Loucy (cell line): ENCODE measurements at regions not wholly inside any gene's neighbourhood (a gene's known extent, or its start where the extent isn't known, plus 50 kb on each side); places are given as distances from the start of the nearest gene placed in this dataset.

Source experiments
- H2AFZ ChIP-seq: fragments of 200-600 bp; sonication (generic); 2 replicates; pipeline ENCODE4 v1.6.0; 2016; ENCODE audit warnings: antibody characterized with exemption, mild to moderate bottlenecking, low read length, moderate library complexity
- H3F3A ChIP-seq: fragments of 200-600 bp; 2 replicates; pipeline ENCODE4 v1.6.0; 2016; ENCODE audit warnings: antibody characterized with exemption, low read depth, mild to moderate bottlenecking
- H3K27me3 ChIP-seq: fragments of 200-600 bp; sonication (generic); 2 replicates; pipeline ENCODE4 v1.6.1; 2014; ENCODE audit warnings: low read length, mild to moderate bottlenecking; ENCODE audit not compliant: insufficient read depth, poor library complexity, severe bottlenecking
- H3K36me3 ChIP-seq: fragments of 200-600 bp; sonication (generic); 2 replicates; pipeline ENCODE4 v1.6.1; 2016; ENCODE audit warnings: low read length; ENCODE audit not compliant: insufficient read depth
- H3K4me1 ChIP-seq: fragments of 200-600 bp; sonication (generic); 2 replicates; pipeline ENCODE4 v1.5.1; 2014; ENCODE audit warnings: low read length, mild to moderate bottlenecking; ENCODE audit not compliant: insufficient read depth, poor library complexity, severe bottlenecking
- H3K4me2 ChIP-seq: fragments of 200-600 bp; sonication (generic); 2 replicates; pipeline ENCODE4 v1.6.0; 2014; ENCODE audit warnings: antibody characterized with exemption, low read length, low read depth, mild to moderate bottlenecking; ENCODE audit not compliant: poor library complexity, severe bottlenecking
- H3K4me3 ChIP-seq: fragments of 200-600 bp; sonication (generic); 2 replicates; pipeline ENCODE4 v1.5.1; 2014; ENCODE audit warnings: low read length, mild to moderate bottlenecking, mixed read lengths; ENCODE audit not compliant: poor library complexity, severe bottlenecking
- H3K79me2 ChIP-seq: fragments of 200-600 bp; sonication (generic); 2 replicates; pipeline ENCODE4 v1.6.1; 2014; ENCODE audit warnings: low read length; ENCODE audit not compliant: insufficient read depth
- H3K9ac ChIP-seq: fragments of 200-600 bp; sonication (generic); 2 replicates; pipeline ENCODE4 v1.6.0; 2014; ENCODE audit warnings: mild to moderate bottlenecking, low read depth, low read length, moderate library complexity; ENCODE audit not compliant: poor library complexity, severe bottlenecking
- H3K9me2 ChIP-seq: fragments of 200-600 bp; sonication (generic); replicated peaks from 2 replicates; pipeline ENCODE4 v1.6.1; 2016; ENCODE audit warnings: low read depth, low read length, mixed read lengths
- H3K9me3 ChIP-seq: fragments of 200-600 bp; sonication (generic); 2 replicates; pipeline ENCODE4 v1.6.1; 2014; ENCODE audit warnings: mild to moderate bottlenecking, antibody characterized with exemption, low read length, low read depth; ENCODE audit not compliant: insufficient read depth
- H4K20me1 ChIP-seq: fragments of 200-600 bp; sonication (generic); 2 replicates; pipeline ENCODE4 v1.6.0; 2014; ENCODE audit warnings: antibody characterized with exemption, low read length, mild to moderate bottlenecking; ENCODE audit not compliant: insufficient read depth, poor library complexity, severe bottlenecking
- CTCF ChIP-seq: fragments of 200-600 bp; sonication (generic); conservative IDR thresholded peaks from 2 replicates; pipeline ENCODE4 v1.5.1; 2014; ENCODE audit warnings: mild to moderate bottlenecking, antibody characterized with exemption, low read length
- EZH2phosphoT487 ChIP-seq: fragments of 200-600 bp; IDR thresholded peaks from 2 replicates; pipeline ENCODE4 v1.6.1; 2018; ENCODE audit warnings: antibody characterized with exemption, mild to moderate bottlenecking, moderate library complexity, borderline replicate concordance

- H3K4me3 ChIP-seq: no peak overlapping the region
- H4K20me1 ChIP-seq: no peaks in the 10 kb centered on the region
- TF ChIP-seq CTCF (no peak), EZH2phosphoT487 (no peak)
- no peak overlapping the region for H2AFZ ChIP-seq
- H3K9me3 ChIP-seq: no peaks in the 10 kb centered on the region
- no peaks in the 10 kb centered on the region for H3K9me2 ChIP-seq
- no peaks in the 10 kb centered on the region for H3K27me3 ChIP-seq
- H3K79me2 ChIP-seq: no peaks in the 10 kb centered on the region
- H3K9ac ChIP-seq: no peak overlapping the region
- H3F3A ChIP-seq: no peaks in the 10 kb centered on the region
- H3K4me2 ChIP-seq: no peak overlapping the region
- no peaks in the 10 kb centered on the region for H3K4me1 ChIP-seq
- H3K36me3 ChIP-seq: no peaks in the 10 kb centered on the region
These were observed 62.2 kb upstream of the SOX4 start for GRCh38 chr6:21531393-21531792.

- Histone ChIP-seq H3K4me2 (no peak overlapping the region), H3K27me3 (no peaks in the 10 kb centered on the region), H2AFZ (no peak overlapping the region)
These were observed 59.9 kb upstream of the SOX4 start for GRCh38 chr6:21533678-21534077.

GRCh38 chr6:21536280-21536766 lies 57.2 kb upstream of the SOX4 start:
- H3K27me3 ChIP-seq: no peaks in the 10 kb centered on the region
- no peaks in the 10 kb centered on the region for H3K4me1 ChIP-seq
- H3K9me3 ChIP-seq: no peaks in the 10 kb centered on the region
- TF ChIP-seq CTCF (no peak), EZH2phosphoT487 (no peak)
- no peaks in the 10 kb centered on the region for H3K79me2 ChIP-seq
- no peak overlapping the region for H3K4me2 ChIP-seq
- no peaks in the 10 kb centered on the region for H4K20me1 ChIP-seq
- no peak overlapping the region for H3K9ac ChIP-seq
- H2AFZ ChIP-seq: peak overlapping the region; percentile 42; the same call in 1 of the 2 replicates
- H3K9me2 ChIP-seq: no peaks in the 10 kb centered on the region
- no peak overlapping the region for H3K4me3 ChIP-seq
- no peaks in the 10 kb centered on the region for H3F3A ChIP-seq
- H3K36me3 ChIP-seq: no peaks in the 10 kb centered on the region

More at GRCh38 chr6:21533678-21534077, 59.9 kb upstream of the SOX4 start:
- no peaks in the 10 kb centered on the region for H3K4me1 ChIP-seq
- no peaks in the 10 kb centered on the region for H3K36me3 ChIP-seq
- no peaks in the 10 kb centered on the region for H3F3A ChIP-seq
- TF ChIP-seq EZH2phosphoT487: no peak
- TF ChIP-seq CTCF: no peak
- H3K9me3 ChIP-seq: no peaks in the 10 kb centered on the region
- H3K9ac ChIP-seq: no peak overlapping the region
- no peaks in the 10 kb centered on the region for H3K79me2 ChIP-seq
- no peak overlapping the region for H3K4me3 ChIP-seq
- H4K20me1 ChIP-seq: no peaks in the 10 kb centered on the region
- no peaks in the 10 kb centered on the region for H3K9me2 ChIP-seq
